ENCODE measurements at regions not wholly inside any gene's neighbourhood (a gene's known extent, or its start where the extent isn't known, plus 50 kb on each side); places are given as distances from the start of the nearest gene placed in this dataset.

- TF ChIP-seq ZNF462 (CRISPR knock-in tag; IDR thresholded peaks at IDR 0.05): no peak
- TF ChIP-seq POLR2AphosphoS5 (IDR thresholded peaks at IDR 0.05; ENCODE audit: low read depth): no peak
These were observed 406.2 kb upstream of the IRX4 start (continued) for GRCh38 chr5:2288968-2289367.

GRCh38 chr5:2288466-2288865, 405.7 kb upstream of the IRX4 start:
- H3K9me2 ChIP-seq (ENCODE audit: insufficient read depth): no peaks in the 10 kb centered on the region
- no peaks in the 10 kb centered on the region for H4K20me1 ChIP-seq (replicated peaks; ENCODE audit: insufficient read depth)
- H3K27me3 Mint-ChIP-seq (ENCODE audit: insufficient read depth, low read depth, poor library complexity): peaks cover 2% of the 10 kb centered on the region
- no peaks in the 10 kb centered on the region for H3K4me1 ChIP-seq (ENCODE audit: insufficient read depth)
- no peaks in the 10 kb centered on the region for H3K27me3 ChIP-seq (ENCODE audit: insufficient read depth)
- no peak overlapping the region for H3K4me3 ChIP-seq
- H3K27ac ChIP-seq (ENCODE audit: low read depth): no peak overlapping the region
- H2AFZ ChIP-seq: no peak overlapping the region
- H3F3A ChIP-seq (replicated peaks; ENCODE audit: low read depth): no peaks in the 10 kb centered on the region
- no peak overlapping the region for H3K4me3 Mint-ChIP-seq
- no peaks in the 10 kb centered on the region for H3K4me1 Mint-ChIP-seq
- no peak for TF ChIP-seq EZH2 (IDR thresholded peaks at IDR 0.05; ENCODE audit: low read depth, unreplicated experiment)
- no peak for TF ChIP-seq CREB1 (CRISPR knock-in tag; IDR thresholded peaks at IDR 0.05; ENCODE audit: low read depth)
- TF ChIP-seq ZNF331 (CRISPR knock-in tag; IDR thresholded peaks at IDR 0.05; ENCODE audit: low read depth): no peak
- TF ChIP-seq NANOG (IDR thresholded peaks at IDR 0.05; ENCODE audit: borderline replicate concordance): no peak
- no peak for TF ChIP-seq POLR2AphosphoS5 (IDR thresholded peaks at IDR 0.05; ENCODE audit: low read depth)
- no peak for TF ChIP-seq REST (IDR thresholded peaks at IDR 0.05; ENCODE audit: unreplicated experiment)
- no peak for TF ChIP-seq ETS1 (IDR thresholded peaks at IDR 0.05)
- peaks cover 3% of the 10 kb centered on the region; the same call in 1 of the 3 replicates for H3K36me3 Mint-ChIP-seq (ENCODE audit: low read depth)
- no peaks in the 10 kb centered on the region for H3K36me3 ChIP-seq (ENCODE audit: insufficient read depth)
- DNase-seq (ENCODE audit: low spot score) (no peak), ATAC-seq (no peak)
- no peak overlapping the region for H3K4me2 ChIP-seq
- H3K79me2 ChIP-seq (replicated peaks; ENCODE audit: insufficient read depth): no peaks in the 10 kb centered on the region
- H3K27ac Mint-ChIP-seq: no peak overlapping the region
- peaks cover 3% of the 10 kb centered on the region; the same call in 2 of the 3 replicates for H3K9me3 Mint-ChIP-seq

Data from GM23338 (cell line).